ENCODE measurements at regions not wholly inside any gene's neighbourhood (a gene's known extent, or its start where the extent isn't known, plus 50 kb on each side); places are given as distances from the start of the nearest gene placed in this dataset.

DNA sequence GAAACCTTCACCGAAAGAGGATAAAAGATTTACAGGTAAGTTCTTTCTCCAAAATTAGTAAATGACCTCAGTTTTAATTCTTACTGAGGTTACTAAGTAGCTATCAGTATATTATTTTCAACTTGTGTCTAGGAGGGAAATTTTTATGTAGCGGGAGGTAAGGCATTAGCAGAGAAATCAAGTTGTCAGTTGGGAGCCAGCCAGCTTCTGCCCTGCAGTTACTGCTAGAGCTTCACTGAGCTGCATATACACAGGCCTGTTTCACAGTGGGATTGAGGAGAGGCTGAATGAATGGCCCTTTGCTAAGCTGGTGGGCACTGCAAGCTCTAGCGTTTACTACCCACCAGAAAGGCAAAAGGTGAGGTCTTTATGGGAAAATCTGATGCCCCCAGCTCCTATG is 105.7 kb downstream of the ACAA2 start:
- no peak overlapping the region for H3K27ac ChIP-seq
- TF ChIP-seq CTCF (conservative IDR thresholded peaks at IDR 0.05) (no peak), ZFX (IDR thresholded peaks at IDR 0.05) (no peak)

DNA sequence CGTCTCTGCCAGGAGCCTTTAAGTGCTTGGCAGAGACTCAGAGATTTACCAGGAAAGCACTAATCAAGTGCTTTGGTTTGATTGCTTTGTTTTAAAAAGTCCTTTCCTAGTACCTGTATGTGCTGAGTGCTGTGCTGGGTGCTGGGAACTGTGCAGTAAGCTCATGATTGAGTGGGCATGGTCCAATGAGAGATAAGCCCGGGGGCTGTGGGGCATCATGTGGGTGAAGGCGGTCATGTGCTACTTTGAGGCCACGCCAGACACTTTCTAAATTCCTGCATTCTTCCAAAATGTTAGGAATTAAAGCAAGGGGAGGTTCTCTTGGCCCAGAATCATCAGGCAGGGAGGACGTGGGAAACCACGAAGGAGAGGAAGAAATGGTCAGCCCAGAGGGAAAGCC is 109.0 kb downstream of the ACAA2 start:
- H3K27ac ChIP-seq, result no peak overlapping the region
- TF ChIP-seq CTCF (conservative IDR thresholded peaks at IDR 0.05), result no peak
- TF ChIP-seq ZFX (IDR thresholded peaks at IDR 0.05), result no peak

DNA sequence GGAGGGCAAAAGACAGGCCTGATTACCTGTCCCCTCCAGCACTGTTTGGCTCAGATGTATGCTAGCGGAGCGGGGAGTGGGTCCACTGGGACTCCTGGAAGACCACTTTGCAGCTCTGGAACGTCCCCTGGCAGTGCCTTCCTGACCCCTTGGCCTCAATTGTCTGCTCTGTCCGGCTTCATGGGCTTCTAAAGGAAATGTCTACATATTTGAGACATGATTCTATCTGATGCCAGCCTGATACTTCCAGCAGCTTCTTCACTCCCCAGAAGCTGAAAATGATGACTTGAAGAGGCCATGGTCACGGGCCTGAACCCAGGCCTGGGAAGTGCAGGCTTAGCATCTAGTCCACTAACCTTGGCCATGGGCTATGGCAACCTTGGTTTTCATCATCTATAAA is 112.1 kb downstream of the ACAA2 start:
- H3K27ac ChIP-seq, result no peak overlapping the region
- no peak for TF ChIP-seq ZFX (IDR thresholded peaks at IDR 0.05)
- no peak for TF ChIP-seq CTCF (conservative IDR thresholded peaks at IDR 0.05)

- no peak overlapping the region for H3K27ac ChIP-seq
- TF ChIP-seq ZFX (IDR thresholded peaks at IDR 0.05), result no peak
- TF ChIP-seq CTCF (conservative IDR thresholded peaks at IDR 0.05), result no peak
Measured at GRCh38 chr18:49699303-49699702, 114.0 kb downstream of the ACAA2 start.

GRCh38 chr18:49698525-49699025 is 114.8 kb downstream of the ACAA2 start:
- TF ChIP-seq CTCF (conservative IDR thresholded peaks at IDR 0.05) (no peak), ZFX (IDR thresholded peaks at IDR 0.05) (no peak)
- no peak overlapping the region for H3K27ac ChIP-seq

- H3K27ac ChIP-seq, result no peak overlapping the region
- TF ChIP-seq CTCF (conservative IDR thresholded peaks at IDR 0.05), result no peak
- no peak for TF ChIP-seq ZFX (IDR thresholded peaks at IDR 0.05)
Measured at GRCh38 chr18:49697757-49698524, 115.4 kb downstream of the ACAA2 start.

DNA sequence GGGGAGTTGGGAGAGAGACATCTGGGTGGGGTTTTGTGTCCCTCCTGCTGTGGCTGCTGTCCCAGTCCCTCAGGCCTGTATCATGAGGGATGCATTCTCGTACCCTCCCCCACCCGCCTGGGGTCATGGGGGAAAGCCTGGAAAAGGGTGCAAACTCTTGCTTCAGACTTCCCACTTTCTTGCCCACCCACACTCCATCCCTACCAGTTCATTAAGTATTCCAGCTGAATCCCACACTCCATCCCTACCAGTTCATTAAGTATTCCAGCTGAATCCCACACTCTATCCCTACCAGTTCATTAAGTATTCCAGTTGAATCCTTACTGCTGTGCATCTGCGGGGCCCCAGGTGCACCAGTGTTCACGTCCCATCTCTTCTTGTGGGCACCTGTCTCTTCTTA is 116.3 kb downstream of the ACAA2 start:
- H3K27ac ChIP-seq, result no peak overlapping the region
- no peak for TF ChIP-seq ZFX (IDR thresholded peaks at IDR 0.05)
- TF ChIP-seq CTCF (conservative IDR thresholded peaks at IDR 0.05), result no peak

Data from C4-2B (cell line).